ENCODE measurements at regions not wholly inside any gene's neighbourhood (a gene's known extent, or its start where the extent isn't known, plus 50 kb on each side); places are given as distances from the start of the nearest gene placed in this dataset.
"Not testable (repeated sequence)": the region's sequence is repeated elsewhere in the genome, so short reads cannot be mapped to it uniquely, and the experiment has no call there.

- Histone ChIP-seq H3K9me3 (ENCODE audit: low read length) (0 out of 2 replicates have a peak, but pooled peaks cover 4% of the 10 kb centered on the region), H3K36me3 (ENCODE audit: low read depth, low read length) (no peaks in the 10 kb centered on the region), H3F3A (ENCODE audit: low read length, unreplicated experiment) (no peaks in the 10 kb centered on the region), H4K20me1 (ENCODE audit: low read length) (no peaks in the 10 kb centered on the region), H3K4me3 (ENCODE audit: low read length) (no peak overlapping the region), H2AFZ (ENCODE audit: low read length) (no peak overlapping the region), H3K4me2 (ENCODE audit: low read length) (no peak overlapping the region), H3K79me2 (ENCODE audit: low read length) (no peaks in the 10 kb centered on the region), H3K27me3 (ENCODE audit: low read length) (no peaks in the 10 kb centered on the region), H3K4me1 (ENCODE audit: insufficient read depth, low read length) (peaks cover 6% of the 10 kb centered on the region), H3K27ac (ENCODE audit: low read length) (no peak overlapping the region), H3K9ac (ENCODE audit: low read length) (no peak overlapping the region), H3K9me2 (replicated peaks; ENCODE audit: low read length) (no peaks in the 10 kb centered on the region)
- DNase-seq (no peak), ATAC-seq (no peak)
- CTCF ChIA-PET, result no interaction called here
- TF ChIP-seq EZH2 (IDR thresholded peaks at IDR 0.05; ENCODE audit: low read length, unreplicated experiment) (no peak), CTCF (conservative IDR thresholded peaks at IDR 0.05; ENCODE audit: low read depth, low read length) (no peak), EZH2phosphoT487 (IDR thresholded peaks at IDR 0.05; ENCODE audit: borderline replicate concordance, low read length) (no peak)
- intact Hi-C loops (cut with micrococcal nuclease), result no loop called here
- no TSS peak for BruUV-seq (replicated peaks)
- POLR2A ChIA-PET (ENCODE audit: unreplicated experiment), result no interaction called here
These were observed 67.8 kb upstream of the DDHD1 start for GRCh38 chr14:53220914-53221313.

DNA sequence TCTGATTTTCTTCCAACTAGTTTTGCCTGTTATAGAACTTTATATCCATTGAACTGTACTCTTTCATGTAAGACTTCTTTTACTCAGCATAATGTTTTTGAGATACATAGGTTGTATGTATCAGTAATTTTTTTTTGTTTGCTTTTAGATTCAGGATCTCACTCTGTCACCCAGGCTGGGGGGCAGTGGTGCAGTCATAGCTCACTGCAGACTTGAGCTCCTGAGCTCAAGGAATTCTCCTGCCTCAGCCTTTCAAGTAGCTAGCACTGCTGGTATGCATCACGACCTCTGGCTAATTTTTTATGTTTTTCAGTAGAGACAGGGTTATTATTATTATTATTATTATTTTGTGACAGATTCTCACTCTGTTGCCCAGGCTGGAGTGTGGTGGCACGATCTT, 65.0 kb upstream of the DDHD1 start:
- intact Hi-C loops (cut with micrococcal nuclease), result loop anchor here (5.0 kb wide), 1 partner anchor 89 kb away; no protein-coding TSS in a partner anchor
- Histone ChIP-seq H3K79me2 (ENCODE audit: low read length) (no peaks in the 10 kb centered on the region), H4K20me1 (ENCODE audit: low read length) (no peaks in the 10 kb centered on the region), H3K4me3 (ENCODE audit: low read length) (peak overlapping the region; percentile 84), H3K36me3 (ENCODE audit: low read depth, low read length) (no peaks in the 10 kb centered on the region), H3K4me2 (ENCODE audit: low read length) (peak overlapping the region; percentile 99), H3K27me3 (ENCODE audit: low read length) (no peaks in the 10 kb centered on the region), H3K4me1 (ENCODE audit: insufficient read depth, low read length) (peaks cover 6% of the 10 kb centered on the region), H2AFZ (ENCODE audit: low read length) (peak overlapping the region; percentile 100), H3K9ac (ENCODE audit: low read length) (peak overlapping the region; percentile 67), H3K9me3 (ENCODE audit: low read length) (no peaks in the 10 kb centered on the region), H3K27ac (ENCODE audit: low read length) (no peak overlapping the region), H3F3A (ENCODE audit: low read length, unreplicated experiment) (no peaks in the 10 kb centered on the region), H3K9me2 (replicated peaks; ENCODE audit: low read length) (no peaks in the 10 kb centered on the region)
- no peak for ATAC-seq
- ChIA-PET CTCF (interaction anchor here (0.6 to 1.6 kb wide), 14 partner anchors 9 to 1130 kb away, joined by 3 to 9 read pairs (median 4); partner anchors contain the start of gene DDHD1), POLR2A (ENCODE audit: unreplicated experiment) (interaction anchor here (0.5 to 0.7 kb wide), 3 partner anchors 23 to 431 kb away, joined by 6 to 9 read pairs (median 8); no protein-coding TSS in a partner anchor)
- no TSS peak for BruUV-seq (replicated peaks)
- DNase-seq, result no peak
- TF ChIP-seq EZH2 (IDR thresholded peaks at IDR 0.05; ENCODE audit: low read length, unreplicated experiment) (no peak), CTCF (conservative IDR thresholded peaks at IDR 0.05; ENCODE audit: low read depth, low read length) (no peak), EZH2phosphoT487 (IDR thresholded peaks at IDR 0.05; ENCODE audit: borderline replicate concordance, low read length) (no peak)

DNA sequence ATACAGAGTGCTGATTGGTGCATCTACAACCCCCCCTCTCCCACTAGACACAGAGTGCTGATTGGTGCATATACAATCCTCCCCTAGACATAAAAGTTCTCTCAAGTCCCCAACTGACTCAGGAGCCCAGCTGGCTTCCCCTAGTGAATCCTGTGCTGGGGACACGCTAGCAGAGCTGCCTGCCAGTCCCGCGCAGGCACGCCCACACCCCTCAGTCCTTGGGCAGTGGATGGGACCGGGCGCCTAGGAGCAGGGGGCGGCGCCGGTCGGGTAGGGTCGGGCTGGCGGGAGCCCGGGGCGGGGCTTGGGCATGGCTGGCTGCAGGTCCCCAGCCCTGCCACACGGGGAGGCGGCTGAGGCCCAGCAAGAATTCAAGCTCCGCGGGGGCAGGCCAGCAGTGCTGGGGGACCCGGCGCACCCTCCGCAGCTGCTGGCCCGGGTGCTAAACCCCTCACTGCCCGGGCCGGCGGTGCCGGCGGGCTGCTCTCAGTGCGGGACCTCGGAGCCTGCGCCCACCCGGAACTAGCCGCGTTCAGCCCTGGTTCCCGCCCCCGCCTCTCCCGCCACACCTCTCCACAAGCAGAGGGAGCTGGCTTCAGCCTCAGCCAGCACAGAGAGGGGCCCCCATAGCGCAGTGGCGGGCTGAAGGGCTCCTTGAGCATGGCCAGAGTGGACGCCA, 64.3 kb upstream of the DDHD1 start:
- no peaks in the 10 kb centered on the region for H3K27me3 ChIP-seq (ENCODE audit: low read length)
- ChIA-PET POLR2A (ENCODE audit: unreplicated experiment) (interaction anchor here (0.5 to 0.7 kb wide), 3 partner anchors 23 to 430 kb away, joined by 6 to 9 read pairs (median 8); no protein-coding TSS in a partner anchor), CTCF (interaction anchor here (0.5 to 1.6 kb wide), 14 partner anchors 9 to 1131 kb away, joined by 3 to 9 read pairs (median 4); partner anchors contain the start of gene DDHD1)
- intact Hi-C loops (cut with micrococcal nuclease), result loop anchor here (5.0 kb wide), 1 partner anchor 90 kb away; no protein-coding TSS in a partner anchor
- TF ChIP-seq EZH2 (IDR thresholded peaks at IDR 0.05; ENCODE audit: low read length, unreplicated experiment) (no peak), CTCF (conservative IDR thresholded peaks at IDR 0.05; ENCODE audit: low read depth, low read length) (peak; percentile 54; the same call in 1 of the 2 replicates)
- H2AFZ ChIP-seq (ENCODE audit: low read length), result peak overlapping the region; percentile 100
- peak overlapping the region; percentile 67 for H3K9ac ChIP-seq (ENCODE audit: low read length)
- H3K36me3 ChIP-seq (ENCODE audit: low read depth, low read length), result no peaks in the 10 kb centered on the region
- ATAC-seq (peak; percentile 99), DNase-seq (peak; percentile 71)
- H3K4me1 ChIP-seq (ENCODE audit: insufficient read depth, low read length), result peaks cover 6% of the 10 kb centered on the region
- BruUV-seq (replicated peaks), result no TSS peak
- no peak overlapping the region for H3K27ac ChIP-seq (ENCODE audit: low read length)
- peak overlapping the region; percentile 99 for H3K4me2 ChIP-seq (ENCODE audit: low read length)
- H4K20me1 ChIP-seq (ENCODE audit: low read length), result no peaks in the 10 kb centered on the region
- no peaks in the 10 kb centered on the region for H3K9me2 ChIP-seq (replicated peaks; ENCODE audit: low read length)
- no peaks in the 10 kb centered on the region for H3K79me2 ChIP-seq (ENCODE audit: low read length)
- H3F3A ChIP-seq (ENCODE audit: low read length, unreplicated experiment), result no peaks in the 10 kb centered on the region
- H3K4me3 ChIP-seq (ENCODE audit: low read length), result peak overlapping the region; percentile 84
- no peaks in the 10 kb centered on the region for H3K9me3 ChIP-seq (ENCODE audit: low read length)

GRCh38 chr14:53216955-53217315, 63.8 kb upstream of the DDHD1 start:
- H3K4me1 ChIP-seq (ENCODE audit: insufficient read depth, low read length); H3K79me2 ChIP-seq (ENCODE audit: low read length); H4K20me1 ChIP-seq (ENCODE audit: low read length); BruUV-seq (replicated peaks); POLR2A ChIA-PET (ENCODE audit: unreplicated experiment); H3K9me3 ChIP-seq (ENCODE audit: low read length); DNase-seq; H3F3A ChIP-seq (ENCODE audit: low read length, unreplicated experiment); H3K9ac ChIP-seq (ENCODE audit: low read length); ATAC-seq; H3K36me3 ChIP-seq (ENCODE audit: low read depth, low read length); H3K27ac ChIP-seq (ENCODE audit: low read length); H3K27me3 ChIP-seq (ENCODE audit: low read length); H3K9me2 ChIP-seq (replicated peaks; ENCODE audit: low read length): not testable (repeated sequence)
- CTCF ChIA-PET, result interaction anchor here (0.5 to 1.6 kb wide), 4 partner anchors 64 to 1131 kb away, joined by 3 to 9 read pairs (median 6); partner anchors contain the start of gene DDHD1
- H2AFZ ChIP-seq (ENCODE audit: low read length), result peak overlapping the region; percentile 100
- intact Hi-C loops (cut with micrococcal nuclease), result loop anchor here (5.0 kb wide), 1 partner anchor 90 kb away; no protein-coding TSS in a partner anchor
- peak overlapping the region; percentile 99; the same call in 1 of the 2 replicates for H3K4me2 ChIP-seq (ENCODE audit: low read length)
- peak overlapping the region; percentile 84 for H3K4me3 ChIP-seq (ENCODE audit: low read length)

Measured in PC-3 (cell line).